Posterior vena cava (tissue), 2 donors: ENCODE measurements at regions not wholly inside any gene's neighbourhood (a gene's known extent, or its start where the extent isn't known, plus 50 kb on each side); places are given as distances from the start of the nearest gene placed in this dataset.
A peak's percentile ranks its signal among the peaks of the same experiment; 100 is the strongest.
"Not testable (repeated sequence)": the region's sequence is repeated elsewhere in the genome, so short reads cannot be mapped to it uniquely, and the experiment has no call there.

Experiments used
- DNase-seq: peaks from one replicate; pipeline ENCODE4 v3.0.0-alpha.2; 2020; ENCODE audit warnings: low spot score
- intact Hi-C, 2 donors: fragments of 100-400 bp; cut with DNase I; formaldehyde crosslinking; loops; one replicate each; pipeline versions ENCODE4 v1.14.1 to v1.14.2; 2022 to 2023
- donor health status: DM: yes; HTN: yes; CAD: no.
- donor health status: DM: yes; HTN: yes; CAD: no.

DNA sequence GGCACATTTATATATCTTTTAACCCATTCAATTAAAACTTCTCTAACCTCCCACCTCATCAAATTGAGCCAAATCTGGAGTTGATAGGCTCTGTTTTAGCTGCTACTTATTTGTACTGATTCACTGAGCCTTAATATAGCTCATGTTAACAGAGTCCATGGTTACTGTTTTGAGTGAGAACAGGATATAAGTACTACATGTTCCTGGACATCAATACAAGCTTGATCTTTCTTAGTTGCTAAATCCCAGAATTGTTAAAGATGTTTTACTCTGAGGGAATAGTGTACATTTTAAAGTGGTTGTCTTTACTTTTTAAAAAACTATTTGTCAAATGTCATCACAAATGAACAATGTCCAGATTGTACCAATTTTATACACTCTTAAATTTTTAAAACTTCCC, 157.7 kb downstream of the RPRM start:
- intact Hi-C loops, result no loop called here
- DNase-seq, result no peak

DNA sequence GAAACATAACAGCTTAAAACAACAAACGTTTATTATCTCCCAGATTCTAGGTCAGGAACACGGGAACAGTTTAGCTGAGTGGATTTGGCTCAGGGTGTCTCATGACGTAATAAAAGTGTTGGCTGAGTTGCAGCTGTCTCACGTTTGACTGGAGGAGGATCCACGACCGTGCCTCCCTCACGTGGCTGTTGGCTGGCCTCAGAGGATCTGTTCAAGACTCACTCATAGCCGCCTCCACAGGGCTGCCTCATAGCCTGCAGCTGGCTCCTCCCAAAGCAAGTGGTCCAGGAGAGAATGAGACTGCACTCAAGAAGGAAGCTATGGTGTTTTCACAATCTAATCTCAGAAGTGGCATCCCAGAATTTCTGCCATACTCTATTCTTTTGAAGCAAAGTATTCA, 167.1 kb downstream of the RPRM start:
- intact Hi-C loops, result no loop called here
- DNase-seq, result no peak

DNA sequence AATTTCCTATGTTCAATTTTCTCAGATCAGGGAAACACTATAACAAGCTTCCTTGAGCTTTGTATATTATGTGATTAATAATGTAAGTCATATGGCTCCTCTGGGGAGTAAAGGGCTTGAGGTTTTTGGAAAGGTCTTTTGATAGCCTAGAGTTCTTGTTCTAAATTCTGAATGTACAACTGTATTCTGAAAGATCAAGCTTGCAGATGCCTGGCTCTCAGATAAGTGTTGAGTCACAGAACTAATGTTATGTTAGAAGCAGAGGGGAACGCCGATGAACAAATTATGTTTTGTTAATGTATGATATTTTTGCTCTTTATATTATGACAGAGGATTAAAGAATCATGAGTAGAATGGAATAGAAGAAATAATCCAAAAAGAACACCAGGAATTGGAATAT, 170.1 kb downstream of the RPRM start:
- intact Hi-C loops, result no loop called here

DNA sequence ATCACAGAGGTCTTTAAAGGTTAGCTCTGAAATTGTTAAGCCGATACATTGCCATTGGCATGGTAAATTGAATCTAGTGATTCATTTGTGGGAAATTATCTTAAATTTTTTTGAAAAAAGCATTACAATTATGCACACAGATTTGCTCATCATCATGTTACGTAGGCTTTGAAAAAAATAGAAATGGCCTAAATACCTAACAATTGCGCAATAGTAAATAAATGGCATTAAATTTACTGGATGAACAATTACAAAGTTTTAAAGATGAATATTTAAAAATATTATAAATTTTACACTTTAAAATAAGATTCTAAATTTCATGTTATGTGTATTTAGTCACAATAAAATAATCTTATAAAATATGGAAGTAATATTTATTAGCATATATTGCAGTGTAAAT, 171.3 kb downstream of the RPRM start:
- DNase-seq, result no peak
- intact Hi-C loops, result no loop called here

More for the DNA sequence above, 170.1 kb downstream of the RPRM start:
- DNase-seq, result no peak

DNA sequence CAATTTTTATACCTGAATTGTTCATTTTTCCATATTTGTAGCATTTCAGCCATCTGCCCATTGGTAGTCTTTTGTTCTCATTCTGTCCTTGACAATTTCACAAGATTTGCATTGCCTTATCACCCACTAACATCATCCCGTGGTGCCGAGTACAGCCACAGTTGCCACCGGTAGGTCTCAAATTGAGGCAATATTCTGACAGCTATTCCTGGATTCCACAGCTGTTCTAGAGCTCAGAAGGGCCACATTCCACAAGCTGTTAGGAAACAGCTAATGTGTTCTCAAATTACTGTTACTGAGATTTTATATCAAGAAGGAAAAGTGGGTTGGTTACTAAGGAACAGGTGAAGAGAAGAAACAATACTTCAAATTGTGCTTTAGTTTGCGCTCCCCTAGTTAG, 178.8 kb downstream of the RPRM start:
- DNase-seq, result no peak
- intact Hi-C loops, result loop anchor here in 1 of 2 donors (5.0 kb wide), 1 partner anchor 258 kb away; no protein-coding TSS in a partner anchor

DNA sequence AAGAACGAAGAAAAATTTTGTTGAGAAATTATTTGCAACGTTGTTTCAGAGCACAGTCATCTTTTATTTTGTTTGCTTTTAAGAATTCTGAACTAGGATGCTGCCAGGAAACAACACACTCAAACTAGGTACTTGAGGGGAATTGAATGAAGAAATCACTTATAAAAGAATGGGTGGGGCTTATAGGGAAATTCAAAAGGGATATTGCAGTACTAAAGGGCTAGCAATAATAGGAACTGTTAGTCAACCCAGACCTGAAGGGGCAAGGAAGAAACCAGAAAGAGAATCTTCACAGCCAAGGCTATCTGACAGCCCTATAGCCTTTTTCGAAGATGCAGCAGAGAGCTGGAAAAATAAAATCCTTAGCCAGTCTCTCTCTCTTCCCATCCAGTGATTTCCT, 179.3 kb downstream of the RPRM start:
- intact Hi-C loops, result loop anchor here in 1 of 2 donors (5.0 kb wide), 1 partner anchor 257 kb away; no protein-coding TSS in a partner anchor
- no peak for DNase-seq

DNA sequence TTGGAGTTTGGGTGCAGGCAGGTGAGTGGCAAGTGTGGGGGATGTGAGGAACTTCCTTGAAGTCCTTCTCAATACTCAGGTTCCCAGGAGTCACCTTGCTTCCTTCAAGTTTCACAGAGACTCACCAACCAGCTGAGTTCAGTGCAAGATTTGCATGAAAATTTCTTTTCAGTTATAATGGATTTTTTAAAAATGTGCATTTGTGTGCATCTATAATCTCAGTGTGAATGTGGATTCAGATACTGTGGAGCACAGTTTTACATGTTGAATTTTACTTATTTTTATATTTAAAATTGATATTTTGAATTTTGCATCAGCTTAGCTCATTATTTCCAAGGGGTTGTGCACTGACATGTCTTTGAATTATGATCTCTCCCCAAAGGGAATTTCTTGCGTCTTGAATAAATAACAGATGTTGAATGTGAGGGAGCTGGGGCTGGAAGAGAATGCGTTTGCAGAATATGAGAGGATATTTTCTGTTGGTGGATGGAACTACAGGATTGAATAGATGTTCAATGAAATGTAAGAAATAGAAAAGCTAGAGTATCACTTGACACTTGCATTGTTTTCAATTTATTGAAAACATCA, 184.3 kb downstream of the RPRM start:
- DNase-seq, result no peak
- intact Hi-C loops, result no loop called here

DNA sequence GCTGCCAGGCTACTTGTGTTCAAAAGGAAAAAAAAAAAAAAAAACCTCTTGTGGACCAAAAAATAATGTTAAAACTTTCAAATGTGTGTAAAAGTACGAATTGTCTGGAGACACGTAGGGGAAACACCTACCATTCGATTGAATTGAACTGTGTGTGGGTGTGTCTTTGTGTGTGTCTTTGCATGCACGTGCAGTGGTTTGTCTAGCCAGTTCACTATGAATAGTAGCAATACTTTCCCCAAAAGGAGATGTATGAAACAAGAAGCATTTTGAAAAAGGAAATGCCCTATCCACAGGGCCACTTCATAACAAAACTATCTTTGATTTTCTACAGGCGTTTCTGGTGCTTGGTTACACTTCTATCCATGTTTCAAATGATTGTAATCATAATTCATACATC, 186.8 kb downstream of the RPRM start:
- intact Hi-C loops, result no loop called here
- DNase-seq, result no peak

DNA sequence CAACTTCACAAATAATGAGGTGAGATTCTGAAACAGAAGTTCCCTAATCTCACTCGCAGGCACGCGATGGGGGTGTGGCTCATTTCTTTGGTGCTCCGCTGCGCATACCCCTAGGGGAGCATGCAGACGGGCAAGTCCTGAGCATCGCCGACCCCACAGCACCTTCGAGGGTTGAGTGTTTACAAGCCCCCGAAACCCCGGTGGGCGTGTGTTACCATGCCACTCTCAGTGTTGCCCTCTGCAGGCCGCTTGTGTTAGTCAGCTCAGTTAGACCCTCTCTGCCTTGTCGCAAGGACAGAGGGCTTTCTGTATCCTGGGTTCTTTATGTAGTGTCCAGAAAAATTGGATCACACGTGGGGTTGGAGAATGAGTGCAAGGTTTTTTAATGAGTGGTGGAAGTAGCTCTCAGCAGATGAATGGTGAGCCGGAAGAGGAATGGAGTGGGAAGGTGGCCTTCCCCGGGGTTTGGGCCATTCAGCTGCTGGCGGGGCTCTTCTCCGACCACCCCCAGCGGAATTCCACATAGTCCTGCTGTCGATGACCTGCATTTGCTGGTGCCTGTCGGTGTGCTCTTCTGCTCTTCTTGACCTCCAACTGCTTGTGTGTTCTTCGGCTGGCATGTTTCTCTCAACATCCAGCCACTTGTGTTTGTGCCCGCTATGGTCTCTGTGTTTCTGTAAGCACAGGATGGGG, 191.3 kb downstream of the RPRM start:
- intact Hi-C loops, result no loop called here
- no peak for DNase-seq

DNA sequence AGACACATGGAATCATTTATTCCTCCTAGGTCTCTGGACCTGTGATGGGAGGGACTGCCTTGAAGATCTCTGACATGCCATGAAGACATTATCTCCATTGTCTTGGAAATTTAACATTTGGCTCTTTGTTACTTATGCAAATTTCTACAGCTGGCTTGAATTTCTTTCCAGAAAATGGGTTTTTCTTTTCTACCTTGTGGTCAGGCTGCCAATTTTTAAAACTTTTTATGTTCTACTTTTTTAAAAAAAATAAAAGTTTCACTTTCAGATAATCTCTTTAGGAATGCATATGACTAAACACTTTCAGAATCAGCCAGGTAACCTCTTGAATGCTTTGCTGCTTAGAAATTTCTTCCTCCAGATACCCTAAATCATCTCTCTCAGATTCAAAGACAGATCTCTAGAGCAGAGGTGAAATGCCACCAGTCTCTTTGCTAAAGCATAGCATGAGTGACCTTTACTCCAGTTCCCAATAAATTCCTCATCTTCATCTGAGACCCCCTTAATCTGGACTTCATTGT, 209.6 kb downstream of the RPRM start:
- intact Hi-C loops, result no loop called here

DNA sequence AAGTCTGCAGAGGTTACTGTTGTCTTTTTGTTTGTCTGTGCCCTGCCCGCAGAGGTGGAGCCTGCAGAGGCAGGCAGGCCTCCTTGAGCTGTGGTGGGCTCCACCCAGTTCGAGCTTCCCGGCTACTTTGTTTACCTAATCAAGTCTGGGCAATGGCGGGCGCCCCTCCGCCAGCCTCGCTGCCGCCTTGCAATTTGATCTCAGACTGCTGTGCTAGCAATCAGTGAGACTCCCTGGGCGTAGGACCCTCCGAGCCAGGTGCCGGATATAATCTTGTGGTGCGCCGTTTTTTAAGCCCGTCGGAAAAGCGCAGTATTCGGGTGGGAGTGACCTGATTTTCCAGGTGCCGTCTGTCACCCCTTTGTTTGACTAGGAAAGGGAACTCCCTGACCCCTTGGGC, 221.7 kb downstream of the RPRM start:
- intact Hi-C loops, result not testable (repeated sequence)

More for the DNA sequence above, 209.6 kb downstream of the RPRM start:
- DNase-seq, result no peak

DNA sequence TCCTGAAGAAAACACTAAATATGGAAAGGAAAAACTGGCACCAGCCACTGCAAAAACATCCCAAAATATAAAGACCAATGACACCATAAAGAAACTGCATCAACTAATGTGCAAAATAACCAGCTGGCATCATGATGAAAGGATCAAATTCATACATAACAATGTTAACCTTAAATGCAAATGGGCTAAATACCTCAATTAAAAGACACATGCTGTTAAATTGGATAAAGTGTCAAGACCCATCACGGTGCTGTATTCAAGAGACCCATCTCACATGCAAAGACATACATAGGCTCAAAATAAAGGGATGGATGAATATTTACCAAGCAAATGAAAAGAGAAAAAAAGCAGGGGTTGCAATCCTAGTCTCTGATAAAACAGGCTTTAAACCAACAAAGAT, 231.9 kb downstream of the RPRM start:
- intact Hi-C loops, DNase-seq: not testable (repeated sequence)

More for the DNA sequence above, 221.7 kb downstream of the RPRM start:
- DNase-seq, result peak; percentile 72

DNA sequence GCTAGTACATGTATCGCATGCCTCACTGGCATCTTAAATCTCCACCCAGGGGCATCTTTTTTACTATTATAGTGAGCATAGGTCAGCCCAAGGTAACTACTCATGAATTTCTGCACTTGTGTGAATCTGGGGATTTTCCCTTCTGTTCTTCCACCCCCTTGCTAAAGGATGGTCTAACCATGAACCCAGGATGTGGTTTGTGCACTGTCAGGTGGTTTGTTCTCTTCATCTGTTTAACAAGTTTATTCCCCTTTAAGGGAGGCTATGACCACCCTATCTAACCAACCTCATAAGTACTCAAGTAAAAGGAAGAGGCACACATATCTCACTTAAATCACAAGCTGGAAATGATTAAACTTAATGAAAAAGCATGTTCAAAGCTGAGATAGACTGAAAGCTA, 243.0 kb downstream of the RPRM start:
- no peak for DNase-seq
- intact Hi-C loops, result no loop called here

DNA sequence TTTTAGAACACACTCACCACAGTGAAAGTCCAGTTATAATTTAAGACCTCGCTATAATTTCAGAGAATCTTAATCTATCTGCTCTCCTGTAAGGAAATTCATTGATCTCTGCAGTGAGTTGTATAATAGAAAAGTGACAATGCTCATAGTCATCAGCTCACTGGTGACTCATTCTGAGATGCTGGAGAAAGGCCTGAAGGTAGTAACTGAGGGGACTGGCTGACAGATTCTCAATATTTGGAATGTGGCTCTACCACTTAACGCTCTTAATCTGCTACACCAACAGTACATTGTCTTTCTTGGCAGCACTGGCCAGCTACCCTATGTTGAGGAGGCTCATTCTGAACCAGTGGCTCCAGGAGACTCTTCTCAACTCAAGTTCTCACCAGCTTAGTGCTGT, 246.1 kb downstream of the RPRM start:
- intact Hi-C loops, result no loop called here
- no peak for DNase-seq

DNA sequence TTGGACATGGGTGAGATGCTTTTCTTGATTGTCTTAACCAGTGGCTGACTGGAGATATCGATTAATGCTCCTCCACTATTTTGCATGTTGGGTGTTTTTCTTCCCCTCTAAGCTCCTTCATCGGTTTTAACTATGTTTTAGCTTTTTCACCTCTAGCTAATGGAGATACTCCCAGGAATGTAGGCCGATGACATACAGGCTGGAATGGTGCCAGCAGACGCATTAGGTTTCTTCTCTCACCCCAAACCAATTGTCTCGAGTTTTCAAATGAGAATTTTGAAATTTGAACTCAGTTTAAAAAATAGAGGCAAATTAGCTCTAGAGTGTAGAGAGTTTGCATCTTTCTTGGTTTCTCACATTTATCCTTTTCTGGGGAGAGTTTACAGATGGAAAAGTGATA, 247.6 kb downstream of the RPRM start:
- intact Hi-C loops, result no loop called here
- no peak for DNase-seq

DNA sequence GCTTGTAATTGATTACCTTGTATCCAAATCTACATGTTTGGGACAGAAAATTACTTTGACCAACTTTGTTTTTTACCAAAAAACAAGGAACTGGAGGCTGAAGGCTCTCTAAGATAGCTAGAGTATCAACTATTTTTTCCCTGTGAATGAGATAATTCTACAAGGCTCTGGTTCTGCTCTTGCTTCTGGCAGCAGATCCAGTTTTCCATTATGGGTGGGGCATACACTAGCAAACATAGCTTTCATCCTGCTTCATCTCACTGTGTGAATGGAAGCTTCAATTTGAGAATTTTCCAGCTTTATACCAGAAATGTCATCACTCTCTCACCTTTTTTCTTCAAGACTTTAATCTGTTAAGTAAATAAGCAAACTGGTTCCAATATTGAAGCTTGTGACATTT, 249.7 kb downstream of the RPRM start:
- intact Hi-C loops, result no loop called here
- no peak for DNase-seq

DNA sequence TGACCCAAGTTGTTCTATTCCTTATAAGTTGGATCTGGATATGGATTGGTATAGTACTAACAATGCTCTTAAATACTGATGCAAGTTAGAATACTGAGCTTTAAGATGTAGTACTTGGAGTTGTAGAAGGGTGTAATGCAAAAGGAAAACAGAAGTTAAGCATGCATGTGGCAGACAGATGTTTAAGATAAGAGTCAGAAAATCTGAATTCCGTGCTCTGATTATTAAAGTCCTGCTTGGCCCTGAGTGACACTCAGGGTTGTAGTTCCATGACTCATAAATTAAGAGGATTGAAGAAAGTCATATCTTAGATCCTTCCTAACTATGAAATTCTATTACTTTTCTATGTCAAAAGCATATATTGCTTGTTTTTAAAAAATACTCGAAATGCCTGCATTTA, 250.6 kb downstream of the RPRM start:
- DNase-seq, result no peak
- intact Hi-C loops, result no loop called here

DNA sequence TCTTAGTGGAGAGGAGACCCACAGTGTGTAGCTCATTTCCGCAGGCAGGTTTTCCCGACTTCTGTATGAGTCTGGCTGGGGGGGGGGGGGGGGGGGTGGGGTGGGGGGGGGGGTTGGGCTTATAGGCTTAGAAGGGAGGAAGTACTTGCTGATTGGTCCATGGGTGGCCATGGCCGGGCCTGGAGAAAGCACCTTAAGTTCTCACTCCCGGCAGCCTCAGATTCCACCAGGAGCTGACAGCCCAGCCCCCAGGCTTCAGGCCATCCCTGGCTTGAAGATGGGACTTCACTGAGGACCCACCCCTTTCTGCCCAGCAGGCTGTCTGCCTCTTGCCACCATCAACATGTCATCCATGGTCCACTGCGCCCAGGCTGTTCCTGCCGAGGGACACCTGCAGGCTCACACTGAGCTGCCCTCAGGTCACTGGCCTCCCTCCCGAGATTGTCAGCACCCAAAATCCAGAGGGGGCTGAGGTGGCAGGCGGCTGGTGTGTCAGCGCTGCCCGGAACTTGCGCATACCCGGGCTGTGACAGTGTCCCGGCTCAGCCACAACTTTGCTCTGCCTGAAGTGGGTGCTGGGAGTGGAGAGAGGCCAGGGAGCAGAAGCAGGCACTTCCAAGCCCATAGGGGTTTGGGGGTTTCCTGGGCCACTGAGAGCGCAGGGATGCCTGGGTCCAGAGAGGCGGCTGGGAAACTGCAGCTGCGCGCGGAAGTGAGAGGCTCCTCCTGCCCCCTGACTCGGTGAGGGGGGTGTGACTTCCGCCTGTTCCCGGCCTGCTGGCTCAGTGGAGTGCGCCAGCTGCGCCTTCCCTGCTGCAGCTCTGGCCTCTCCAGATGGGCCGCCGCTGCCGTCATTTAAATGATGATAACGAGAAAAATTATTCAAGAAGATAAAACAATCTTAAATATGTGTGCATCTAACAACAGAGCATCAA, 256.1 kb downstream of the RPRM start:
- no peak for DNase-seq
- intact Hi-C loops, result no loop called here

DNA sequence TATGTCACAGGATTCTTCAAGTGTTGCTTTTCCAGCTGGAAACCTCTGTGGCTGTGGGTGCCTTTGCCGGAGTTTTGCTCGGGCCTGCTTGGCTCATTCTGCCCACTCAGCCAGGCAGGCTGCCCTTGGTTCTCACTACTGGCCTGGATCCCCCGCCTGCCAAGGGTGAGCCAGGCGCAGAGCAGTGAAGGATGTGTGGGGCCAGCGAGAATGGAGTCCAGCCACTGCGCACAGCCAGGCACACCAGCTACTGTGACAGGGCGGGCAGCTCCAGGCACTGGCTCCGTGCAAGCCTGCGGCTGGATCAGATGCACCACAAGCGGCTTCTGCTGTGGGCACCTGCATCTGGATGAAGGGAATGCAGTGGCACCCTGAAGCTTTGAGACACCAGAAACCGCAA, 257.1 kb downstream of the RPRM start:
- DNase-seq, result no peak
- intact Hi-C loops, result no loop called here

DNA sequence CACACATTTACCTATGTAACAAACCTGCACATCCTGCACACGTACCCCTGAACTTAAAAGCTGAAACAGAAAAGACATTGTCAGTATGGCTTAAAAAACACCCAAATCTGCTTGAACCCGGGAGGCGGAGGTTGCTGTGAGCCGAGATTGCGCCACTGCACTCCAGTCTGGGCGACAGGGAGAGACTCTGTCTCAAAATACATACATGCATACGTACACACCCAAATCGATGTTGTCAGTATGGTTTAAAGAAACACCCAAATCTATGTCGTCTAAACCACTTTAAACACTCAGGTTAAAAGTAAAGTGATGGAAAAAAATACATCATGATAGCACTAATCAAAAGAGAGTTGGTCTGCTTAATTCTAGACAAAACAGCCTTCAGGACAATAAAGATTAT, 257.5 kb downstream of the RPRM start:
- DNase-seq, result no peak
- intact Hi-C loops, result no loop called here
